HTR-8/SVneo (cell line): ENCODE measurements at regions not wholly inside any gene's neighbourhood (a gene's known extent, or its start where the extent isn't known, plus 50 kb on each side); places are given as distances from the start of the nearest gene placed in this dataset.

Experiments
- DNase-seq: peaks from one replicate; pipeline ENCODE4 v3.0.0; 2011; ENCODE audit warnings: low spot score, mixed read lengths; ENCODE audit not compliant: insufficient read length
- FAIRE-seq: peaks from 2 replicates; lab custom pipeline; 2011; peaks lifted over from hg19 to GRCh38; lab: Jason Lieb, UNC

- DNase-seq (no peak), FAIRE-seq (no peak)
Observed at GRCh38 chr7:145691377-145691914, 425.2 kb upstream of the CNTNAP2 start.

DNA sequence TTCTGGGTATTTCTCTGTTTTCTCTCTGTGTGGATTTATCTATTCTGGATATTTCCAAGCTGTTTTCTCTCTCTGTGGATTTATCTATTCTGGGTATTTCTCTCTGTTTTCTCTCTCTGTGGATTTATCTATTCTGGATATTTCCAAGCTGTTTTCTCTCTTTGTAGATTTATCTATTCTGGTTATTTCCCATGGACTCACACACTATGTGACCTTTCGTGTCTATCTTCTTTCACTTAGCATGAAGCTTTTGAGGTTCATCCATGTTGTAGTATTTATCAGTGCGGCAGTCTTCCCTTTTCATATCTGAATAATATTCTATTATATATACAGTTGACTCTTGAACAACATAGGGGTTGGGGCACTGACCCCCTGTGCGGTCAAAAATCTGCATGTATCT is 435.0 kb upstream of the CNTNAP2 start:
- FAIRE-seq: no peak

GRCh38 chr7:145681159-145681558 is 435.4 kb upstream of the CNTNAP2 start:
- no peak for FAIRE-seq
- no peak for DNase-seq

More for the DNA sequence above, 435.0 kb upstream of the CNTNAP2 start:
- no peak for DNase-seq

DNA sequence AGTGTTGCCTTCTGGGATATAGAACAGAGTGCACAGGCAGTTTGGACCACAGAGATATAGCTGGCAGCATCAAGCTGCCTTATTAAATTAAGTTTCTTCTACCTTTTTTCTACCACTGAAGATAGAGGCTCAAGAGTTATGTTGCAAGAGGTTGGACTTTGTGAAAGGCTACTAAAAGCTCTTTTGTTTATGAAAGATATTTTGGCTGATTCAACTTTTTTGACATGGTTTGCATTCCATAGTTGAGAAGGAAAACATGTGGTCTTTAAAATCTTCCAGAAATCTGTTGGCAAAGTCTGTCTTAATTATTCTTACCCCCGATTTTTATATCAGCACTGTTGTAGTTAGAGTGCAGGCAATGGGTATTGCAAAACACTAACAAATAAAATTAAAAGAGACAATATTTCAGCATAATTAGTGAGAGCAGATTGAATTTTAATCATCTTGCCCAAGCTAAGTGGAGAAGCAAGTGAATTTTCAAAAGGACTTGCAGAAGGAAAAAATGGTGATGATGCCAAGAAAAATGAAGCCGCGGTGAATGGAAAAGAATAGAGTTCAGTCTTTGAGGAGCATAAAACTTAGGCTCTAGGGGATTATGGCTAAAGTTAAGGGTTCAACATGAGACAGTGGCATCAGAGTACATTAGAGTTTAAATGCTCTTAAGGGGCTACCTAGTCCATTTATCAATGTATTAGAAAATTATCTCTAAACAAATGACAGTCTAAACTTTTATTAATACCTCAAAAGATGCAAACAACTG is 450.9 kb upstream of the CNTNAP2 start:
- DNase-seq: no peak

GRCh38 chr7:145655666-145656065 is 460.9 kb upstream of the CNTNAP2 start:
- no peak for FAIRE-seq
- no peak for DNase-seq

More for the DNA sequence above, 450.9 kb upstream of the CNTNAP2 start:
- no peak for FAIRE-seq

DNA sequence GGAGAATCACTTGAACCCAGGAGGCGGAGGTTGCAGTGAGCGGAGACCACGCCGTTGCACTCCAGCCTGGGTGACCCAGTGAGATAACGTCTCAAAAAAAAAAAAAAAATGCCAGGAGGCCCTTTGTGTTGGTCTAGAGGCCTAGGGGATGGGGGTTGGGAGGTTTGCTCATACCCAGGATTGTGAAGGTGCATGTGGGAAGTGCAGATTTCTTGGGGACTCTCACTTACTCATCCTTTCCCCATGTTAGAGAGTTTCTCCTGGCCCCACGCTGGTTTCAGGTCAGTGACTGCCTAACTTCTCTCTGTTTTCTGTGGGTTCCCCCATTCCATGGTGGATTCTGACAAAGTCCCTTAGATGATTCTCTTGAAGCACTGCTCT is 471.5 kb upstream of the CNTNAP2 start:
- DNase-seq (no peak), FAIRE-seq (no peak)

DNA sequence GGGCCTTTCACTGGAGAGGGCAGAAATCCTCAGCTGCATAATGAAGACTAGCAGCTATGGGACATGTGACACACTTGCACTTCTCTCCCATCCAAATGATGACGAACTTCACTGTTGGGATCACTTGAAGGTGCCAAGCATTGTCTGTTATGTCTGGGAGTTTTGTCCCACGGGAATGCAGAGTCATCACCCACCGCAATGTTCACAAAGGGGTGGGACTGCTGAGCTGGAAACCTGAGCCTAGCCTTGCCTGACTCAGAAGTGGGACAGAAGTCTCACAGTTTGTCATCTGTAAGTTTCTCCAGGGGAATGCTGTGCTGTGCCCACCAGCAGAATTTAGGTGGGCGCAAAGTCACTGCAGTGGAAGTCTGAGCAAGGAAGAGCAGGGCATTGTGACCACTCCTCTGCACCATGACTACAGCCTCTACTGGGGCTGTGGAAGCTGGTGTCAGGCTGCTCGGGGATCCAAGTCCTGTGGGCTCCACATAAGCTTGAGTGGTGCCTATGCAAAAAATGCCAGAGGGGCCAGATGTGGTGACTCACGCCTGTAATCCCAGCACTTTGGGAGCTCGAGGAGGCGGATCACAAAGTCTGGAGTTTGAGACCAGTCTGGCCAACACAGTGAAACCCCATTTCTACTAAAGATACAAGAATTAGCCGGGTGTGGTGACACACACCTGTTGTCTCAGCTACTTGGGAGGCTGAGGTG is 472.0 kb upstream of the CNTNAP2 start:
- FAIRE-seq (no peak), DNase-seq (no peak)

DNA sequence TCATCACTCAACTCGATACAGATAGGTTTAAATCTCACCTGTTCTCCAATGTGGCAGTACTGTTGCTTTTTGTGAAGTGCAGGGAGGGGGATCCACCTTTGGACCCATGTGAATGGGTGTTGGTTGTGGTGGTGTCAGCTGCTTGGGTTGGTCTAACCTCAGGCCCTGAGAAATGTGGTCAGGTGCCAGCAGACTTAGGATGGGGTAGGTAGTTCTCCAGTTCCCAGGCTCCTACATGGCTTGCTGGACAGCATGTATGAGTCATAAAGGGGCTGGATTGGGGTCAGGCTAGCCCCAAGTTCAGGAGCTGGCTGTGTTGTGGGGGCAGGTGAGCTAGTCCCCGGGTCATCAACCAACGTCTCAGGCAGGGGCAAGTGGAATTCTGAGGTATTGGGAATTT is 472.6 kb upstream of the CNTNAP2 start:
- no peak for FAIRE-seq
- no peak for DNase-seq

- no peak for DNase-seq
- FAIRE-seq: no peak
Observed at GRCh38 chr7:145633513-145633912, 483.1 kb upstream of the CNTNAP2 start.

DNA sequence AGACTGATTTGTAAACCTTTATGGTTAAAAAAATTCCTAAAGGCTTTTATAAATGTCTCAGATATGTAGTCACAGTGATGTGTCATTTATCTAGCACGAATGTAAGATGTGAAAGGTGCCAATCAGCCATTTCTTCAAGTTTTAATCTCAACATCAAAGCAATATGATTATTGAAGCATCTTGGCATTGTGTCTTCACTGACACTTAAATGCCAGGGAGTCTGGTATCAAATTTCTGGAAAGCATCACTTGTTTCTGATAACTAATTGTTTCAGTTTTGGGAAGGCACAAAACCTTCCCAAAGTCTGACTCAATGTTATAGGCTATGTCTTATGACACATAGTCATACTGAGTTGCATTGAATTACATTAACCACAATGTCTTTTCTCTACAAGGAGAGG is 492.0 kb upstream of the CNTNAP2 start:
- FAIRE-seq (no peak), DNase-seq (no peak)

DNA sequence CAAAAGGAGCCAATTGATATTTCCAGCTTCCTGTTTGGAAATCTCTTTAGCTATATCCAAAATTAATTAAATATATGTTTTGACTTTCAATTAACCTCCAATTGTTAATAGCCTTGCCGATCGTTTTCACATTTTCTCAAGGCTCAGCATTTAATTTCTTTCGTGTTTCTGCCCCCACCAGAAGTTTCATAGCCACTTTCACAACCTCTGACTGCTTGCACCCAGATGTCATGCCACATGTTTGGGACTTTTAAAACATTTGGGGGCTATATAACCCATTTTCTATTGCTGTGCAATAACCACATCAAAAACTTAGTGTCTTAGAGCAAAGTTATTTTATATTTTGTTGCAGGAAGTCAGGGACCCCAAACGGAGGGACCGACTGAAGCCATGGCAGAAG is 510.6 kb upstream of the CNTNAP2 start:
- FAIRE-seq (no peak), DNase-seq (no peak)

DNA sequence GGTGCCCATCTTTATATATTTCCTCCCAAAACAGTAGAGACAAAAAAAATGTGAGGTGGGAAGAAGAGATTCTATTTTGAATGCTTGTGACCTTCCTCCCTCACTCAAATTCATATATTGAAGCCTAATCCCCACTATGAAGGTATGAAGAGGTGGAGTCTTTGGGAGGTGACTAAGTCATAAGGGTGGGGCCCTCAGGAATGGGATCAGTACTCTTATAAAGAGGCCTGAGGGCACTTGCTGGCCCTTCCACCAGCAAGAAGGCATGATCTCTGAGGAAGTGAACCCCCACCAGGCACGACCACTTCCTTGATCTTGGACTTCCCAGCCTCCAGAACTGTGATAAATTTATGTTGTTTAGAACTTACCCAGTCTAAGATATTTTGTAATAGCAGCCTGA is 517.2 kb upstream of the CNTNAP2 start:
- FAIRE-seq (no peak), DNase-seq (no peak)

GRCh38 chr7:145584401-145584800 is 532.2 kb upstream of the CNTNAP2 start:
- DNase-seq (no peak), FAIRE-seq (no peak)

DNA sequence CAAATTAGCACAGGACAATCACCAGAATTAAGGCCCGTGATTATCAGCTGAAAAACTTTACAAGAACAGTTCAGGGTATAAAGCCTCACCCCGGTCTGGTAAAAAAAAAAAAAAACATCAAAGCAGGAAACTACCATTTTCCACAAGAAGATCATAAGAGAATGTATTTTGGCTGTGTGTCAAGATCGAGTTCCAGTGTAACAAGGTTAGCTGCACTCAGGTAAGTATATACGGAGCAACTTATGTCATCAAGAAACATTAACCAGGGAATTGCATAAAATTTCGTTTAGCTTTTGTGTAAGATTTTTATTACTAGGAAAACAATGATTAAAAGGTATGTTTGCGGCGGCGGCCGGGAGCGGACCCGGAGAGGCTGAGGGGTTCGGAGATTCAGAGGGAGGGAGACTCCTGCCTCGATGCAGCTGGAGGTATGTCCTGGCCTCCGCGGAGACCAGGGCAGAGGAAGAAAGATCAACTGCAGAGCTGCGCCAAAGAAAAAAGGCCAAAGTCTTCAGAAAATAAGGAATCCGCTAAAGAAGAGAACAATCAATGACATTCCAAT is 533.8 kb upstream of the CNTNAP2 start:
- FAIRE-seq: no peak
- no peak for DNase-seq

DNA sequence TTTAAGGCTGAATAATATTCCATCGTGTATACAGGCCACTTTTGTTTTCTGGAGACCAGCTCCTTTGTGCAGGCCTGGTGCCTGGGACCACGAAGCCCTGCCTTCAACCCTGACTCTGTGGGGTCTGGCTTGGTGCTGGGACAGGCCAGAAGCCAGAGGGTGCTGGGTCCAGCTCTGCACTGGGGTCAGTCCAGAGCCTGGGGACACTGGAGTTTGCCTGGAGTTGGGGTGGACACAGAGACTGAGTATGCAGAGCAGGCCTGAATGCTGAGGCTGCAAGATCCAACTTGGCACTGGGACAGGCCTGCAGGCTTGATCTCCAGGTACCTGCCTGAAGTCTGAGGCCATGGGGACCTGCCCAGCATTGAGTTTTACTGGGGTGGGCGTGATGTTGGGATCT is 558.8 kb upstream of the CNTNAP2 start:
- FAIRE-seq: no peak
- no peak for DNase-seq

DNA sequence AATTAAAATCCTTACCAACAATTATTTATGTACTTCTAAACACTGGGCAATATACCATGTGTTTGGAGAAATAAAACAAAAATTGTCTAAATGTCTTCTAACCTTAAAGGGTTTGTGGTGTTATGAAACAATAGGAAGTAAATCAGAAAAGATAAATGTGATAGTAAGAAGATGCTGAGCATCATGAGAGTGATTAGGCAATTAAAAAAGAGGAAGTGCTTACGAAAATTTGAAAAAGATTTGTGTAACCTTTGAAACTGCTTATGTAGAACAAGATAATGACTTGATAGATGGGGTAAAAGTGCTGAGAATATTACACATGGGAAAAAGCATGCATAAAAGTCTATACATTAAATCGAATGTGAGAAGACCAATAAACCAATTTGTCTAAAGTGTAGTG is 573.4 kb upstream of the CNTNAP2 start:
- DNase-seq (no peak), FAIRE-seq (no peak)

DNA sequence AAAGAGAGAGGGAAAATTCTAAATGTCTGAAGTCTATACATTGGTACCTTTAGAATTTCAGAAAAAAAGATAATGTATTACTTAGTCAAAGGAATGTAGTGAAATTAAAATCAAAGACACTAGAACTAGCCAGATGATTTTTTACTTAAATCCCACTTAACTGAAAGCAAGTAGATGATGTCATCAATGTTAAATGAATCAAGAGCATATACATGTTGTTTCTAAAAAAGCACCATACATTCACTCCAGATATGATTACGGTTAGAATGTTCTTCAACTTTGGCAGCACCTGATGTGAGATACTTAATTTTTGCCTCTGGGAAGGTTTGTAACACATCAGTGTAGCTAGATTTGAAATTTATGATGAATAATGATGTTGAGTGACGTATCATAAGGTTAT is 576.7 kb upstream of the CNTNAP2 start:
- DNase-seq: no peak
- no peak for FAIRE-seq

- FAIRE-seq (no peak), DNase-seq (no peak)
Observed at GRCh38 chr7:145534301-145534700, 582.3 kb upstream of the CNTNAP2 start.

DNA sequence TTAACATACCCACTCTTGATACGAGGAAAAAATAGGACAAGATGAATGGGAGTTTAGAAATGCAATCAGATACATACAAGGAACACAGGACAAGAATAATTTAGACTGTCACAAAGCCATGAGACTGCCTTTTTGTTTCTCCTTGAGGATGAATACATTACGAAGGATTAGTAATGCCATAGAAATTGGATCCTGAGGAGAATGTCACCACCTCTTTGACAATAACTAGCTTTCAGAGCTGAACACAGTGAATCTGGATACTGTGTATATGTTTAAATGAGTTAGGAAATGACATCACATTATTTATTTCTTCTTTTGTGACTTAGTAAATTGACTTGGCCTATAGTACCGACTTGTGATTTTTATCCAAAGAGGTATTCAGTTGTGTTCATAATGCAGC is 596.3 kb upstream of the CNTNAP2 start:
- FAIRE-seq (no peak), DNase-seq (no peak)

DNA sequence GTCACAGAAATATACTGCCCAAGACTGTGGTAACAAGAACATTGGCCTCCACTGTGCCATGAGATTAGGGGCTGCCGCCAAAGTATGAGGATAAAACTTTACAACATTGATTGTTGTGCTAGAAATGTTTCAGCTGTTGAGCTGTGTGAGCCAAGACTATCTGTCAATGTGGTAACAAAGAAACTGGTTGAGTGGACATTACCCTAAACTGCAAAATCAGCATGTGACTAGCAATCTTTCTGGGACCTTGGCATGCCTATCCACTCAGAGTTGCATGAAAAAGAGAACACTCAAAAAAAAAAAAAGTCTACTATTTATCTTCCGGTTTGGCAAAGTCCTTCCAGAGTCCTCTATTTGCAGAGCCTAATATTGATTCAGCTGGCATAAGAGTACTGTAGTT is 605.6 kb upstream of the CNTNAP2 start:
- DNase-seq (no peak), FAIRE-seq (no peak)

GRCh38 chr7:145497911-145498525 is 618.6 kb upstream of the CNTNAP2 start:
- FAIRE-seq (no peak), DNase-seq (no peak)
